DMS79 treated with DMSO at 0.1 percent for 48 hours (cell line): ENCODE measurements at regions not wholly inside any gene's neighbourhood (a gene's known extent, or its start where the extent isn't known, plus 50 kb on each side); places are given as distances from the start of the nearest gene placed in this dataset.
"Not testable (repeated sequence)": the region's sequence is repeated elsewhere in the genome, so short reads cannot be mapped to it uniquely, and the experiment has no call there.

Experiments used
- DNase-seq: peaks from one replicate; lab custom pipeline; 2025; lab: John Stamatoyannopoulos, UW

DNA sequence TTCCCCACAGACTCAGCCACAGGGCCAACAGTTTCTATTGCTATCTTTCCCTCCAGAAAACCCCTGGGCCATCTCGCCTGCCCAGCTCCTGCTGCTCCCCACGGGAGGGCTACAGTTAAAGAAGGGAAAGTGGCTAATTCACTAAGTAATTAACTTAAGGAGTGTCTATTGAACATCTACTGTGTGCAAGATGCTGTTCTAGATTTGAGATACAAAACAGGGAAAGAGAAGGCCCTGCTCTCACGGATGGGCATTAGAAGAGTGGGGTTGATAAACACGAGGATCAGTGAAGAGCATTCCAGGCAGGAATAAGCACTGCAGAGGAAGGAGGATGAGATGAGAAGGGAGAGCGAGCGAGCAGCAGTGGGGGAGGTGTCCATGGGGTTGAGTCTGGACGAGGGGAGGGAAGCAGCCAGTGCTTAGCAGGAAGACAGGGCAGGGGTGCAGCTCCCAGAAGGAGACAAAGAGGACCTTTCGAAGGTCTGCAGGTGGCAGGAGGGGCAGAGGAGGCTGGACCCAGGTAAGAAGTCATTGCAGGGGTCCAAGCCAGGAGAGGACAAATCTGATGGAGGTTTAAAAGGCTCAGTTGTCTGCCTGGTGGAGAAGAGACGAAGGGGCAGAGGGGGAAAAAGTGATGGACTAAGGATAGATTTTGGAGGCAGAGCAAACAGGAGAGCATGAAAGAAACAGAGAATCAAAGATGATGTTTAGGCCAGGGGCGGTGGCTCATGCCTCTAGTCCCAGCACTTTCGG lies 64.7 kb downstream of the KLF15 start:
- DNase-seq: no peak

DNA sequence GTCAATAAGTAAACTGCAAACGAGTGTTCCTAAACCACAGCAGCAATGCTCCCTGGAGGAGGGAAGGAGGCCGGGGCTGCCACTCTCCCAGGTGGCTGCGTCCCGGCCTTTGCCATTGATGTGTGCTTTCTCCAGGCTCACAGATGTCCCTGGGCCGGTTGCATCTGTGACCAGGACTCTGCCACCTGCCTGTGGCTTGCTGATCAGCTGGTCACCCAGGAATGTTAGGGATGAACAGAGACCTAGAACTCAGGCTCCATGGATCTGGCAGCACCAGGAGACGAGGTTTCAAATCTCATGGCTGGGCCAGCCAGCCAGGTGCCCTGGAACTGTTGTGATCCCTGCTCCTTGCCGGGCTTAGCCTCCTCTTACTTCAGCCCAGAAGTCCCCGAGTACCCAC lies 65.7 kb downstream of the KLF15 start:
- no peak for DNase-seq

GRCh38 chr3:126291061-126291460 lies 66.1 kb downstream of the KLF15 start:
- DNase-seq: no peak

DNA sequence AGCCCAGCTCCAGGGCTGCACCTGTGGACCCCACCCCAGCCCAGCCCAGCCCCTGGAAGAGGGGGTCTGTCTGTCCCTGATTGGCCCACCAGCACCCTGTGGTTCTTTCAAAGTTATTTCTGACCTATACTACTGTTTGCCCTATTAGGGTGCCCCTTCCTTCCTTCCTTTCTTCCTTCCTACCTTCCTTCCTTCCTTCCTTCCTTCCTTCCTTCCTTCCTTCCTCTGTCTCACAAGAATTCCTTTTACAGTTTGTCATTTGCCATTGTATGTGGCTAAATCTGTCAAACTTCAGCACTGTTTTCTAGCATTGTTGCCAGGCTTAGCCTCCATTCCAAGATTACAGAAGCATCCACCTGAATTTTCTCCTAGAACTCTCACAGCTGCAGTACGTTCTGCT lies 66.9 kb downstream of the KLF15 start:
- no peak for DNase-seq

GRCh38 chr3:126289096-126289495 lies 68.1 kb downstream of the KLF15 start:
- DNase-seq: no peak

- no peak for DNase-seq
Measured at GRCh38 chr3:126288314-126288713, 68.9 kb downstream of the KLF15 start.

DNA sequence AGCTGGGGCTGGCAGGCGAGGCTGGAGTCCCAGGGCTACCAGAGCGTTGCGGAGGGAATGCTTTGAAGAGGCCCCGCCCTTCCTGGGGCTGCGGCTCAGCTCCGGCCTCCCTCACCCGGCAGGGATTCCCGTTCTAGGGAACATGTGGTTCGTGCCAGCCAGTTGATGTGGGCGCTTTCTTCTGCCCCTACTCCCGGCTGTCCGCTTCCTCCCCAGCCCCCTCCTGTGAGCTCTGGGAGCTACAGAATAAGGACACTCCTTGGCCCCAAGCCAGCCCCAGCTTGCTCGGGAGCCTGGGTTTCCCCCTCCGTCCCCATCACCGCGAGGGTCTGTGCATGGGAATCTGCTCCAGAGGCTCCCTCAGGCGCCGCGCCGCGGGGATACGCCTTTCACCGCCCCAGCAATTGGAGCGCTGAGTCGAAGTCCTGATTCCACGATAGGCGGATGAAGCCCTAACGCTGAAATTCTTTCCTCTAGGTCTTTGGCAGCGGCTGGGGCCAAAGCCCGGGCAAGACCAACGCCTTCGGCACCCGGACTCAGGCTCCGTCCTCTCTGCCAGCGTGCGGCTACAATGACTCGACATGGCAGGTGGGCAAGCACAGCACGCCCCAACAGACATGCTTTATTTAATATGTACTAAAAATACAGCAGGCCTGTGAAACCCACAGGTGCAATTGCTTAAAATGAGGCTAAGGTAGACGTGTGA lies 69.5 kb downstream of the KLF15 start:
- DNase-seq: peak; percentile 37

GRCh38 chr3:126287171-126287535 lies 70.1 kb downstream of the KLF15 start:
- no peak for DNase-seq

DNA sequence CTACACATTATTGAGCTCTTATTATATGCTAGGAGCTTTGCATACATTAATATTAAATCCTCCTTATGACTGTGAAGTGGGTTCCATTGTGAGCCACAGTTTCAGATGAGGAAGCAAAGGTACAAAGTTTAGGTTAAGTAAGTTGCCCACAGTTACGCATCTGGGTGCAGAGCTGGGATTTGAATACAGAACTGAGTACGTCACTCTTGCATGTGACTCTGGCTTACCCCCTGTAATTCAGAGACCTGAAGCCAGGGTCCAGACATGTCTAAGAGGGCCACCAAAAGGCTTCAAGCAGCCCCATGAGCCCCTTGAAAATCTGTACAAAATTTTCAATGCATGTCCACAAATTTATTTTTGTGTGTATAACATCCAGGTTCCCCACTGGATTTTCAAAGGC lies 71.8 kb downstream of the KLF15 start:
- DNase-seq: no peak

DNA sequence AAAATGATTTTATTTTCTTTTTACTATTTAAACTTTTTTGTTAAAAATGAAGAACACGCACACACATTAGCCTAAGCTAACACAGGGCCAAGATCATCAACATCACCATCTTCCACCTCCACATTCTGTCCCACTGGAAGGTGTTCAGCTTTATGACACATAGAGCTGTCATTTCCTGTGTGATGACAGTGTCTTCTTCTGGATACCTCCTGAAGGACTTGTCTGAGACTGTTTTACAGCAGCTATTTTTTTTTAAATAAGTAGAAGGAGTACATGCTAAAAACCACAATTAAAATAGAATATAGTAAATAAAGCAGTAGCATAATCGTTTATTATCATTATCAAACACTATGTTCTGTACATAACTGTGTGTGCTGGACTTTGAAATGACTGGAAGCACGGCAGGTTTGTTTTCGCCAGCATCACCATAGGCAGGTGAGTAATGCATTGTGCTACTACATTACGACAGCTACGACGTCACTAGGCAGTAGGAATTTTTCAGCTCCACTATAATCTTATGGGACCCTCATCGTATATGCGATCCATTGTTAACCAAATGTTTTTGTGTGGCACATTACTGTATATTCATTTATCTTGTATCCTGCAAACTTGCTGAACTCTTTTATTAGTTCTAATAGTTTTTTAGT lies 72.8 kb downstream of the KLF15 start:
- no peak for DNase-seq

DNA sequence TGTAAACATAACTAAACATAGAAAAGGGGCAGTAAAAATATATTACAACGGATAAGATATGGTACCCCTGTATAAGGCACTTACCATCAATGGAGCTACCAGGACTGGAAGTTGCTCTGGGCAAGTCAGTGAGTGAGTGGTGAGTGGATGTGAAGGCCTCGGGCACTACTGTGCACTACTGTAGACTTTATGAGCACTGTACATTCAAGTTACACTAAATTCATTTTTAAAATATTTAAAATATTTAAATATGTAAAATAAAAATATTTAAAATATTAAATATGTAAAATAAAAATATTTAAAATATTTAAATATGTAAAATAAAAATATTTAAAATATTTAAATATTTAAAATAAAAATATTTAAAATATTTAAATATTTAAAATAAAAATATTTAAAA lies 73.6 kb downstream of the KLF15 start:
- DNase-seq: not testable (repeated sequence)

- no peak for DNase-seq
Measured at GRCh38 chr3:126279853-126280252, 77.4 kb downstream of the KLF15 start.

DNA sequence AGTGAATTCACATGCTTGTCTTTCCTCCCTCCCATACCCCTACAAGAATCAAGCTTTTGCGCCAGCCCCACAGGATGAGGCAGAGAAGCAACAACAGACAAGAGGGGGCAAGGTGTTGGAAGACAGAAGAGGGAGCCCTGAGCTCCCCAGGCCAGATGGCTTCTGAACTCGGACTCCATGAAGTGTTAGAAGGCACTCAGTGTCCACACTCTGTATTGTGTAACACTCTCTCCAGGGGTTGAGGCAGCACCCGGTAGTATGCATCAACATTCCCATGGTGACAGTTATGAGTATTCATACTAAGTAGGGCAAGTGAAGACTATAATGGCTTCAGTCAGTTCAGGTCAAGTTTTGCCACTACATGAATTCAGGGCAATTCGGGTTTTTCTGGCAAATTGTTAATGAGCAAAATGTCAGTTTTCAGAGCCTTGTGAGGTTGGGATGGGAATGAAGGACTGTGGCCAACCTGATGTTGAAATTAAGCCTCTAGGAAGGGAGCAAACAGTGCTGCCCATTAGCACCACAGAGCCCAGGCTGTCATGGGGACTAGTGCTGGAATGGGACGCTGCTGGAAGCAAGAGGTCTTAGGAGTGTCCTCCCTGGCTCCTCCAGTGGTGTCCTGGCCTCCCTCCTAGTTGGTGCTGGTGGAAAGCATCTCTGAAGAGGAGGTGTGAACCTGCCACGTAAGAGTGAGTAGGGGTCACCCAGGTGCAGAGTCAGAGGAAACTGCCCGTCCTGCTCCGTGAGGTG lies 79.4 kb downstream of the KLF15 start:
- DNase-seq: no peak

DNA sequence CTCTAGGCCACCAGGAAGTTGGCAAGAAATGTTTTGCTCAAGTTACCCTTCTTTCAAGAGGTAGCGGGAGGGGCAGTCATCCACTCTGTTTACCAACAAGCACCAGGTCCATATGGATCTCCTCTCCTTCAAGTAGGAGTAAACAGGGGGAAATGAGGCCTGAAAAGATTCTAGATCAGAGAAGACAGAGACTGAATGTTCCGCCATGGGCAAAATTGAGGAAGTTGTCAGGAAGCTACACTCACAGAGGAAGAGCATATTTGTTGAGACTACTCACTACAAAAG lies 81.6 kb downstream of the KLF15 start:
- peak; percentile 20 for DNase-seq

DNA sequence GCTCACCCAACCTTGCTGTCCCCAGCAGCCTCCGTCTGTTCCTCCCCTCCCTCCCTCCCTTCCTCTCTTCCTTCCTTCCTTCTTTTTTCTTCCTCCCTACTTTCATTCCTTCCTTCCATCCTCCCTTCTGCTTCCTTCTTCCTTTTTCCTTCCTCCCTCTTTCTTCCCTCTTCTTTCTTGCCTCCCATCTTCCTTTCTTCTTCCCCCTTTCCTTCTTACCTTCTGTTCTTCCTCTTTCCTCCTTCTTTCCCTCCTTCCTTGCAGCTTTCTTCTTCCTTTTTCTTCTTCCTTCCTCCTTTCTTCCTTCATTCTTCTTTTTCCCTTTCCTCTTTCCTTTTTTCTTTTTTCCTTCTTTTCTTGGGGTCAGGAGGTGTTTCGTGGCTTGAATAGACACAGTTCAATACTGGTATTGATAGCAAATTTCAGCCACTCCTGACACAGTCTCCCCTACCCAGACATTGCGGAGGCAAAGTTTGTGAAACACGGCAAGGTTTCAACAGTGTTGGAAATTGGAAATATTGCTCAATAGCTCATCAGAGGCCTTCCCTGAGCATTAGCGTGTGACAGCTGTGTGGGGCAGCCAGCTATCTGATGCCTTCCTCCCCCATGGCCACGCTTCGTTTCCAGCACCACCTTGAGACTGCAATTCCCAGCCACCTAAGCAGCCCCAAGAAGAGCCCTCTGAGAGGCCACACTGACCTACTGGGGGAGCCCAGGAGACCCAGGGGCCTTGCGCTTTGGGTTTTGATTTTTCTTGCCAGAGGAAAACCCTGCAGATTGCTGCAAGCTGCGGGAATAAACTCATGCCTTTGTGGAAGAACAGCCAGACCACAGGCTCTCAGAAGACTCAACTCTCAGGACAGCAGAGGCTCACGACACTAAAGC lies 82.2 kb downstream of the KLF15 start:
- no peak for DNase-seq

GRCh38 chr3:126270145-126270811 lies 86.9 kb downstream of the KLF15 start:
- no peak for DNase-seq

DNA sequence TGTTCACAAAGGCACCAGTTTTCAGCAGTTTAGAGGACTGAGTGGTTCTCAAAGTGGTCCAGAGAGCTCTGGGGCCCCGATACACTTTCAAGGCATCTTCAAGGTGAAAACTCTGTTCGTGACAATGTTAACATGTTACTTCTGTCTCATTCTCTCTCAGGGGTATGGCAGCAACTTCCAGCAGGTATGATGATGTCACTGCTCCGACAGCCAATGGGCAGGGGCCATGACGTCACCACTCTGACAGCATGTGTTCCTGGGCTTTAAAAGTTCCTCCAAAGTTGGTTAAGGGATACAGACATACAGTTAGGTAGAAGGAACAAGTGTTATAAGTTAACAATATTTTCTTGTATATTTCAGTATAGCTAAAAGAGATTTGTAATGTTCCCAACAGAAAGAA lies 87.9 kb downstream of the KLF15 start:
- no peak for DNase-seq

DNA sequence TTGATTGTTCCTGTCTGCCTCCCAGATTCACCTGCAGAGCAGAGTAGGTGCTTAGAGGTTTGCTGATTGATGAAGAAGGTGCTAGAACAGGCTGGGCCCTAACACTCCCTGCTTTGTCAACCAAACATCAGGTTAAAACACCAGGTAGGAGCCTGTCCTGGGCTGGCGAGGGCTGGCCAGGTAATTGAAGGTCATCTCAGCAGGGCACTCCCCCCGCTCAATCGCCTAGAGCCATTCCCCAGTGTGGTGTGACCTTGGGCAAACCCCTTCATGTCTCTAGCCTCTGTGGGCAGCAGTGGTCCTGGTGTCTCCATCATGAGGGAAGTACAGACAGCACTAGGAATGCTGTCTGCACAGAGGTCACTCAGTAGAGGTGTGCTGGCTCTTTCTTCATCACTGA lies 88.3 kb downstream of the KLF15 start:
- DNase-seq: no peak

DNA sequence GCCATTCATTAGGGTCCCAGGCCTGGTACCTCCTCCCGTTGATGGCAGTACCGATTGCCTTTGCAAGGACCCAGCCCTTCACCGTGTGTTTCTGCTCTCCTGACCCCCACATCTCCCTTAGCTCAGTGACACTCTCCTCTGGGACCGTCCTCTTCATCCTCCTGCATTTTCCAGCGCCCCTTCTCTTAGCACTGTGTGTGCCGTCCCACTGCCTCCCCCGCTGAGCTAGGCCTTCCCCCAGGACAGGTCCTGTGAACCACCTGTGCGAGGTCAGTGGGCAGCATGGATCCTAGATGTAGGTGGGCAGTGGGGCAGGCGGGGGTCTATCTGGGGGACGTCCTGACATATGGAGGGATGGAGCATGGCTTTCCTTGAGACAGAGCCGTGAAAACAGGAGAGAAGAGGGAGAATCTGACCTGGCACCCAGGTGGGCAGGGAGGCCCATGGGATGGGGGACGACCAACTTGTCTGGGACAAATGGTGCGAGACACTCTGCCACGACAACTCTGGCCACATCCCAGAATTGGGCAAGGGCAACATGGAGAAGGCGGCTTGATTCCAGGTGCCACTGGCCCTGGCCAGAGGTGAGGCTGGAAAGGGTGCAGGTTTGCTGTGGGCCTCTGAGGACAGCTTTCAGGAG lies 87.7 kb upstream of the ALDH1L1 start:
- no peak for DNase-seq

DNA sequence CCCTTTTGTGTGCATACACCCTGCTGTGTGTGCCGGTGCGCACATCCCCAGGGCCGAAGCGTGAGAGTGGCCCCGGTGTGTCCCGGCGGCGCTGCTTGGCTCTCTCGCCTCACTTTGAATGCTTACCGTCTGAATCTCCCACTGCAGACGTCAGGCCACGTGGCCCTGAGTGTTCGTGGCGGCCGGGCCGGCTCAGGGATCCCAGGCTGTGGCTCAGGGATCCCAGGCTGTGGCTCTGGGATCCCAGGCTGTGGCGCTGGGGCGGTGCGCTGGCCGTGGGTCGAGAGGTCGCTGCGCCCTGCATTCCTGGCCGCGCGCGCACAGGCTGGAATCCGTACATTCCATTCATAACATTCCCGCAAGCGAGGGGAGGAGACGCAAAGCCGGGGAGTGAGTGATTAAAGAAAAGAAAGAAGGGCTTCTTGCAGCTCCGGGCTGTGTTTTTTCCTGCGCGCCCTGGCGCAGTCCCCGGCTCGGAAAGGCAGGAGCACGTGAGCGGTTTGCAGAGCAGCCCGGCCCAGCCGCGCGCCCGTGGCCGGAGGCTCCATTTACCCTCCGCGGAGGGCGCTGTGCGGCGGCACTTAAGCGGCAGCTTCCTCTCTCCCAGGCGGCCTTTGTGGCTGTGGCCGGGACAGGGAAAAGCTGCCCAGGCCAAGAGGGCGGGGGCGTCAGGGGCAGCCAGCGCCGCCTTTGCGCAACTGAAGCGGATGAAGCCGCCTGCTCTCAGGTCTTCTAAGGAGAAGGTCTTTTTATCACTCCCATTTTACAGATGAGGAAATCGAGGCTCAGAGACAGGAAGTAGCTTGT lies 87.0 kb upstream of the ALDH1L1 start:
- DNase-seq: no peak
